ENCODE measurements at regions not wholly inside any gene's neighbourhood (a gene's known extent, or its start where the extent isn't known, plus 50 kb on each side); places are given as distances from the start of the nearest gene placed in this dataset.
"Not testable (repeated sequence)": the region's sequence is repeated elsewhere in the genome, so short reads cannot be mapped to it uniquely, and the experiment has no call there.

GRCh38 chr2:106018141-106018540 lies 176.0 kb downstream of the UXS1 start:
- H3K27me3 Mint-ChIP-seq = no peaks in the 10 kb centered on the region
- H3K9me3 Mint-ChIP-seq = no peaks in the 10 kb centered on the region
- peak overlapping the region; percentile 2 to 26 for H3K4me3 Mint-ChIP-seq
- DNase-seq (no peak), ATAC-seq (no peak)
- peak overlapping the region in 1 of 2 donors; percentile 91 for H3K27ac Mint-ChIP-seq
- peaks cover 17% of the 10 kb centered on the region for H3K4me1 Mint-ChIP-seq

GRCh38 chr2:106012591-106013347 lies 181.3 kb downstream of the UXS1 start:
- Mint-ChIP-seq H3K27me3 (no peaks in the 10 kb centered on the region), H3K4me3 (no peak overlapping the region), H3K27ac (no peak overlapping the region), H3K9me3 (peaks cover 13 to 15% of the 10 kb centered on the region in 2 donors), H3K4me1 (peaks cover 7% of the 10 kb centered on the region)
- DNase-seq = no peak
- ATAC-seq = no peak

DNA sequence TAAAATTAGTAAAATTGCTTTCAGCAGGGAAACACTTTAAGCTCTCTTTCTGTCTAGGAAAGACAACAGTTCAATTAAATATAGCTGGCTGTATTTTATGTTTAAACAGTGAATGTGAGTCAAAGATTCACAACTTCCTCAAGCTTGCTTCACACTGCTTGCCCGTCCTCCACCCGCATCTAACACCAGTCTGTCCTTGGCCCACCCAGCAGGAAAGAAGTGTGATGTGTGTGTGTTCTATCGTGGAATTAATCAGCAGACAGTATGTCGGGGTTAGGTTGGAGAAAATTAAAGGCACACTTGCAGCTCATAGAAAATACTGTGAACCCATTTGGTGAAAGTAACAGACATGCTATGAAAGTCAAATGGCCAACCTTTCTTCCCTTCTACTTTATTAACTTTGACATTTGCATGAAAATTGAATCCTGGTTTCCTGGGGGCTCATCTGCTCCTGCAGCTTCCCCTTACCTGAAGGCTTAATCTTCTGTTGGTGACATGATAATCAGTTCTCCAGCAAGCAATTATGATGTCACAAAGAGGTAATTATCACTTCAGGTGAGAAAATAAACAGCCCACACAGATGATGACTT lies 182.0 kb downstream of the UXS1 start:
- DNase-seq (no peak), ATAC-seq (no peak)
- Mint-ChIP-seq H3K27me3 (no peaks in the 10 kb centered on the region), H3K9me3 (peaks cover 16 to 20% of the 10 kb centered on the region in 2 donors), H3K4me3 (no peak overlapping the region), H3K4me1 (peaks cover 5% of the 10 kb centered on the region), H3K27ac (no peak overlapping the region)

- Mint-ChIP-seq H3K27ac (no peak overlapping the region), H3K4me1 (peaks cover 5% of the 10 kb centered on the region), H3K4me3 (no peak overlapping the region), H3K9me3 (peaks cover 24 to 27% of the 10 kb centered on the region in 2 donors), H3K27me3 (no peaks in the 10 kb centered on the region)
- no peak for DNase-seq
- no peak for ATAC-seq
These were observed 182.7 kb downstream of the UXS1 start for GRCh38 chr2:106011380-106011779.

DNA sequence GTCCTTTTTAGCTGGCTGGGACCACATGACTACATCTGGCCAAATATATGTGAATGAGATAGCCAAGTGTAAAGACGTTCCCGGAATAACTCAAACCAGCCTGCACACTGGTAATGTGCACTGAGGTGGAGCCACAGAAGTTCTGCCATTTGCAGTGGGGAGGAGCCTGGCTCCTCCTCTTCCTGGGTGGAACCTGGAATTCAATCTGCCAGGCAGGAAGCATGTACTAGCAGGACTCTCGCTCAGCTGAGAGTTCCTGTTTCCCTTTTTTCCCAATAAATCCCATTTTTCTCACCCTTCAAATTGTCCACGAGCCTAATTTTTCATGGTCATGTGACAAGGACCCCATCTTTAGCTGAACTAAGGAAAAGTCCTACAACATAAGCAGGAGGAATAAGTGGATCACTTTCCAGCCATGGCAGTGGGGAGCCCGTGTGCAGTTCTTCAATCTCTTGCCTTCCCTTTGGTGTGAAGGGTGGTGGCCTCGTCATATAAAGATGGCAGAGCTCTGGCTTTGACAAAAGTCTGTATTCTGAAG lies 183.2 kb downstream of the UXS1 start:
- DNase-seq (no peak), ATAC-seq (no peak)
- Mint-ChIP-seq H3K4me1 (peaks cover 5% of the 10 kb centered on the region), H3K4me3 (no peak overlapping the region), H3K27me3 (no peaks in the 10 kb centered on the region), H3K27ac (no peak overlapping the region), H3K9me3 (peaks cover 28 to 32% of the 10 kb centered on the region in 2 donors)

DNA sequence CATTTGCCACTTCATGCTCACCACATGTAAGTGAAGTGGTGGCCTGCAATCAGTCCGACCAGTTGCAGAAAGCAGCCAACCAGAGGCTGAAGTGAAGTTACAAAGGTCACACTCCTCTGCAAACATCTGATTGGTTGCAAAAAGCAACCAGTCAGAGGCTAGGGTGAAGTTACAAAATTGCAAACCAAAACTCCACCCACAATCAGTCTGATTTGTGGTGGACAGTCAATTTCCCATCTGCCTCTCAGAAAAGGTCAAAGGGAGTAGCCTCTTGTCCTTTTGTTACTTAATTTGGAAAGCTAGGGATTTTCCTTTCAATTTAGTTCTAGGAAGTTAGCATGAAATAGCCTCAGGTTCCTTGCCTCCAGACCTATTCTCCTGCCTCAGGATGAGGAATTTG lies 185.0 kb downstream of the UXS1 start:
- Mint-ChIP-seq H3K27me3 (no peaks in the 10 kb centered on the region), H3K27ac (no peak overlapping the region), H3K4me3 (no peak overlapping the region), H3K9me3 (peaks cover 37 to 47% of the 10 kb centered on the region in 2 donors), H3K4me1 (no peaks in the 10 kb centered on the region)
- DNase-seq = no peak
- no peak for ATAC-seq

DNA sequence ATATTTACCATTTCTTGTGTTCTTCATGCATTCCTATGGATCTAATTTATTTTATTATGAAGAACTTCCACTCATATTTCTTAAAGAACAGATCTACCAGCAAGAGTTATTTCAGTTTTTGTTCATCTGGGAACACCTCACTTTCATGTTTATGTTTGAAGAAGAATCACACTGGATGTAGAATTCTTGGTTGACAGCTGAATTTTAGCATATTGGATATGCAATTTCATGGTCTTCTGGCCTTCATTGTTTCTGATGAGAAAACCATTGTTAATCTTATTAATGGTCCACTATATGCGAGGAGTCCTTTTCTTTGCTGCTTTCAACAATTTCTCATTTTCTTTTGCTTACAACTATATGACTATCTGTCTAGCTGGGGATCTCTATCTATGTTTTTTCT lies 189.2 kb downstream of the UXS1 start:
- Mint-ChIP-seq H3K4me1 (no peaks in the 10 kb centered on the region), H3K9me3 (peaks cover 40 to 64% of the 10 kb centered on the region in 2 donors), H3K27ac (no peak overlapping the region), H3K27me3 (no peaks in the 10 kb centered on the region), H3K4me3 (no peak overlapping the region)
- ATAC-seq (no peak), DNase-seq (no peak)

DNA sequence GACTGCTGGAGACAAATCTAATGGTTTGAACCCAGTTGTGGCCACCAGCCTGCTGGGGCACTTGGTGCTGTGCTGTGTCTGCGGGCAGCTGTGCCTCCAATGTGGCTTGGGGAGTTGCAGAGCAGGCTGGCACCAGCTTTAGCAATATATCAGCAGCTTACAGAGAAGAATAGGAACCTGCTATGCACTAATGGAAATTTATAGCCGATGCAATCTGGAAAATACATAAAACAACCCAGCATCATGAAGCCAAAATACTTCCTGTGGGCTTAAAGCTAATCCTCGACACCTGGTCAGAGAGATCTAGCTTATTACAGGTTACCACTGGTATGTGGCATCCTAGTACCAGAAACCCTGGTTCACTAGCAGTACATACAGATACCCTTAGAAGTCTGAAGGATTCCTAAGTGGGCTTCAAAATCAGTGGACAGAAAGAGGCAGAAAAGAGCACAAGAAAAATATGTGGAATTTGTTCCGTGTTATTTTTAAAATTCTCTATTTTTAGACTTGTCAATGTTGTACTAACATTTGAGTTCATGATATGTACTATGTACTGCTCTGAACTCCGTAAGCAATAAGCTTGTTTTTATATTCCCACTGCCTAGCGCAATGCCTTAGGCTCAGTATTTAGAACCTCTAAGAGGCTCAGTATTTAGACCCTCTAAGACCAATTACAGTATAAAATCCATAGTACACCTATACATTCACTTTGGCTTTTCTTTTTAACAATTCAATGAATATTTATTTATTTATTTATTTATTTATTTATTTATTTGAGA lies 194.7 kb downstream of the UXS1 start:
- no peak for ATAC-seq
- DNase-seq = no peak
- Mint-ChIP-seq H3K27me3 (no peaks in the 10 kb centered on the region), H3K9me3 (peaks cover 31 to 46% of the 10 kb centered on the region in 2 donors), H3K4me1 (no peaks in the 10 kb centered on the region), H3K27ac (no peak overlapping the region), H3K4me3 (no peak overlapping the region)

DNA sequence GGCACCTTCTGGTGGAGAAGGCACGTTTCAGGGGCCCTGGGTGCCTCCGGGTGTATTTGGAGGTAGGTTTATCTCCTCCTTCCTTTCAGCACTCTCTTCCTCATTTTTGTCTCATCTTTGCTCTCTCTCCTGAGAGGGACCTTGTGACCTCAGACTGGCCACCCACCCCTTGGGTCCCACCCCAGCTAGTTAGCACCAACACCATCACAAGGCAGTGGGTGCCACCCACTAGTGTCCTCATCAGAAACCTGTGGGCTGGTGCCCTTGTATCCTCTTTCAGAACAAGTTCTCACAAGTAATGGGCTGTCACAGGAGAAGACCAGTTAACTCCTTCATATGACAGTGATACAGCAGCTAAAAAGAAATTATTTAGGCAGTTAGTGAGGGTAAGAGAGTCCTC lies 196.4 kb downstream of the UXS1 start:
- Mint-ChIP-seq H3K4me1 (no peaks in the 10 kb centered on the region), H3K4me3 (no peak overlapping the region), H3K27ac (no peak overlapping the region), H3K27me3 (no peaks in the 10 kb centered on the region), H3K9me3 (peaks cover 47 to 55% of the 10 kb centered on the region in 2 donors)
- DNase-seq = no peak
- no peak for ATAC-seq

DNA sequence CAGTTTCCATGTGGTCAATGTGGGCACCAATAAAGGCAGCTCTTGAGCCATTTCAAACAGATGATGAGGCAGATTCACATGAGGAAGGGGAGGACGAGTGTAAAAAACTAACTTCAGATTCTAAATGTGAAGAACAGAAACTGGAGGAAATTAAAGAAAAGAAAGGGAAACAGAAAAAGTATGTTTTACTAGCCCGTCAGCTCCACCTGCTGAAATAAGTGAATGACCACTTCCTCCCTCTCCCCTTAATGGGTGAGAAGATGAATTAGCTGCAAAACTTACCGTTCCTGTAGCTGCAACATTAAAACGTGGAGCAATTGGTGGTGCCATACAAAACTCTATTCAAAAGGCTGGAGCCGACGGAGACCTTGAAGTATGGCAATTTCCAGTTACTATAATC lies 203.5 kb downstream of the UXS1 start:
- no peak overlapping the region for H3K4me3 Mint-ChIP-seq
- H3K27ac Mint-ChIP-seq = no peak overlapping the region
- H3K4me1 Mint-ChIP-seq = peaks cover 14% of the 10 kb centered on the region
- DNase-seq = no peak
- H3K9me3 Mint-ChIP-seq = peaks cover 49 to 58% of the 10 kb centered on the region in 2 donors
- no peak for ATAC-seq
- H3K27me3 Mint-ChIP-seq = no peaks in the 10 kb centered on the region

DNA sequence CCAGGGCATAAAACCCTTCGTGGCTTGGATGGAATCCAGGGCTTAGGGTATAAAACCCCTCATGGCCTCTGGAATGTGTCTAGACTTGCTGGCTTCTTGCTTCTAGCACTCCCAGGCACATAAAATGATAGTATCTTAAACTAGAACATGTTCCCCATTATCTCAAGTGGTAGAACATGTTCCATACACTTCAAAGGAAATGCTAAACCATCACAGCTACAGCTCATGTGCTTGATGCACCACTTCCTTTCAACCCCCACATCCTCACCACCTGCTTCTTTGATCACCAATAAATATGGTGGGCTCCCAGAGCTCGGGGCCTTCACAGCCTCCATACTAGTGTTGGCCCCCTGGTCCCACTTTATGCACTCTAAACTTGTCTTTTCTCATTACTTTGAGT lies 204.3 kb downstream of the UXS1 start:
- not testable (repeated sequence) for ATAC-seq, H3K27me3 Mint-ChIP-seq, DNase-seq, H3K4me3 Mint-ChIP-seq, H3K27ac Mint-ChIP-seq
- H3K4me1 Mint-ChIP-seq = peaks cover 21% of the 10 kb centered on the region
- H3K9me3 Mint-ChIP-seq = peaks cover 52 to 60% of the 10 kb centered on the region in 2 donors

DNA sequence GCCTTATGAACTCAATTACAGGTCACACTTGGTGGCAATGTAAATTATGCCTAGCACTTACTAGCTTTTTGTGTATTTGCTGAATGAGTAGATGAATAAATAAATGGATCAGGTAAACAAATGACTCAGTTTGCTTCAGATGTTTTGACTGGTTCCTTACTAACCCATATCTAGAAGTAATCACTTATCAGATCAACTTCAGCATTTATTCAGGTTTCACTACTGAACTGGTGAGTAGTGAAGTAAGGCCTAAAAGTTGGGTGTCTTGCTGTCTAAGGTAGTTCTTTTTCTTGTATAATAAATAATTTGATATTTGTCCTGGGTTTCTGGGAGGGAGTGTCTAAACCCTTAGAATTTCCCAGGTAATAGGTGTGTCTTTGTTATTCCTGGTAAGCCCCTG lies 205.0 kb downstream of the UXS1 start:
- Mint-ChIP-seq H3K27ac (no peak overlapping the region), H3K4me1 (peaks cover 24% of the 10 kb centered on the region), H3K9me3 (peaks cover 47 to 53% of the 10 kb centered on the region in 2 donors), H3K27me3 (no peaks in the 10 kb centered on the region), H3K4me3 (no peak overlapping the region)
- ATAC-seq = no peak
- no peak for DNase-seq

GRCh38 chr2:105977807-105978206 lies 216.3 kb downstream of the UXS1 start:
- H3K4me3 Mint-ChIP-seq = no peak overlapping the region
- H3K4me1 Mint-ChIP-seq = peaks cover 47% of the 10 kb centered on the region
- no peaks in the 10 kb centered on the region for H3K27me3 Mint-ChIP-seq
- no peak for ATAC-seq
- no peaks in the 10 kb centered on the region for H3K9me3 Mint-ChIP-seq
- H3K27ac Mint-ChIP-seq = no peak overlapping the region
- no peak for DNase-seq

GRCh38 chr2:105977212-105977611 lies 216.9 kb downstream of the UXS1 start:
- Mint-ChIP-seq H3K4me3 (no peak overlapping the region), H3K27me3 (no peaks in the 10 kb centered on the region), H3K4me1 (peaks cover 52% of the 10 kb centered on the region), H3K27ac (no peak overlapping the region), H3K9me3 (no peaks in the 10 kb centered on the region)
- ATAC-seq (peak; percentile 84), DNase-seq (no peak)

DNA sequence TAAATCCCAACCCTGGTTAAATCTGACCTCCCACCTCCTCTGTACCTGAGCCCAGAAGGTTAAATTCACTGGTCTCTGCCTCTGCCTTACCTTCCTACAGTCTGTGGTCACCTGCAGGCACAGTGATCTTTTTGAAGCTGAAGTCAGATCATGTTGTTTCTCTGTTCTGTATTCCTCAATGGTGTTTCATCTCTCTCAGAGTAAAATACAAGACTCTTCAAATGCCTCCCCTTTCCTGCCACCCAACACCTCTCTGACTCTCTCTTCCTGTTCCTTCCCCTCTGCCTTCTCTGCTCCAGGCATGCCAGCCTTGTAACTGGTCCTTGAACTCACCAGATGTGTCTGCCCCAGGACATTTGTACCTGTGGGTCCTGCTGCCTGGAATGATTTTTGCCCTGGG lies 219.3 kb downstream of the UXS1 start:
- Mint-ChIP-seq H3K27ac (peak overlapping the region; percentile 76 to 78), H3K9me3 (no peaks in the 10 kb centered on the region), H3K4me3 (no peak overlapping the region), H3K4me1 (peaks cover 59% of the 10 kb centered on the region), H3K27me3 (no peaks in the 10 kb centered on the region)
- no peak for DNase-seq
- ATAC-seq = no peak

DNA sequence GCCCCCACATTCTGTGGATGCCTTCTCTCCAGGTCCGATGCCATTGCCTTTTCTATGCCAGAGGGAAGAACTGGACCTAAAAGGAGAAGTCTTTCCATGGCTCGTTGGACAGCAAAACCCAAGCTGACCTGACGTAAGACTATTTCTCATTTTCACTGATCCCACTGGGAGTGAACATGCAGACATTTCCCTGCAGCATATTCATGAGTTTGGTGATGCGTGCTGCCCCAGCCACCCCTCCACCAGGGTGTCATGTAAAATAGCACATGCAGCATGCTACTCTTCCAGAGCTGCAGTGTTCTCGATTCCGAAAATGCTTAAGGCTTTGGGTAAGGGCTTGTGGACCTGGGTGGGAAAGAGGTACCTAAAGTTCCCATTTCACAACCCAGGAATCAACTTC lies 221.2 kb downstream of the UXS1 start:
- Mint-ChIP-seq H3K27ac (no peak overlapping the region), H3K27me3 (no peaks in the 10 kb centered on the region), H3K9me3 (peaks cover 0 to 7% of the 10 kb centered on the region in 2 donors), H3K4me1 (peaks cover 61% of the 10 kb centered on the region), H3K4me3 (no peak overlapping the region)
- DNase-seq = no peak
- ATAC-seq = no peak

All from stimulated activated naive CD8-positive, alpha-beta T cell treated with anti-CD3 and anti-CD28 coated beads, Interleukin-15, amount 100 ng/mL, for 72 hours (primary cell).